ENCODE measurements at regions not wholly inside any gene's neighbourhood (a gene's known extent, or its start where the extent isn't known, plus 50 kb on each side); places are given as distances from the start of the nearest gene placed in this dataset.

DNA sequence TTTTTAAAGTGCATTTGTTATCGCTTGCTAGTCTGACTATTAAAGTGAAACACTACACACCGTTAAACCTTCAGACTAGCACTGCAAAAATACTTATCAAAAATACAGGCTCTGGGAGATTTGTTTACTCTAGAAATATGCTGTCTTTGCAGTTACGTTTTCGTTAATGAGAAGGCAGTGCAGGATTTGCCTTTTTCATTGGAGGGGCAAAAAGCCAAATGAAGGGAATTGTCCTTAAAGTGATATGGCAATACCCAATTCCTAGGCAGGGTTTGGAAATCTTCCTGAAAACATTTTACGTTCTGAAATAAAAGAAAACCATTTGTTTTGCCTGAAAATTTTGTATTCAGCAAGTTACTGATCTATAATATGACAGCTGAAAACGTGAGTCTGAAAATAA, 1800.2 kb downstream of the MAT2B start:
- TF ChIP-seq, protein P1, sequence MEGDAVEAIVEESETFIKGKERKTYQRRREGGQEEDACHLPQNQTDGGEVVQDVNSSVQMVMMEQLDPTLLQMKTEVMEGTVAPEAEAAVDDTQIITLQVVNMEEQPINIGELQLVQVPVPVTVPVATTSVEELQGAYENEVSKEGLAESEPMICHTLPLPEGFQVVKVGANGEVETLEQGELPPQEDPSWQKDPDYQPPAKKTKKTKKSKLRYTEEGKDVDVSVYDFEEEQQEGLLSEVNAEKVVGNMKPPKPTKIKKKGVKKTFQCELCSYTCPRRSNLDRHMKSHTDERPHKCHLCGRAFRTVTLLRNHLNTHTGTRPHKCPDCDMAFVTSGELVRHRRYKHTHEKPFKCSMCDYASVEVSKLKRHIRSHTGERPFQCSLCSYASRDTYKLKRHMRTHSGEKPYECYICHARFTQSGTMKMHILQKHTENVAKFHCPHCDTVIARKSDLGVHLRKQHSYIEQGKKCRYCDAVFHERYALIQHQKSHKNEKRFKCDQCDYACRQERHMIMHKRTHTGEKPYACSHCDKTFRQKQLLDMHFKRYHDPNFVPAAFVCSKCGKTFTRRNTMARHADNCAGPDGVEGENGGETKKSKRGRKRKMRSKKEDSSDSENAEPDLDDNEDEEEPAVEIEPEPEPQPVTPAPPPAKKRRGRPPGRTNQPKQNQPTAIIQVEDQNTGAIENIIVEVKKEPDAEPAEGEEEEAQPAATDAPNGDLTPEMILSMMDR (IDR thresholded peaks at IDR 0.05) = no peak
- no peak for TF ChIP-seq POLR2A (IDR thresholded peaks at IDR 0.05)
